AG10803 (cell line): ENCODE measurements at regions not wholly inside any gene's neighbourhood (a gene's known extent, or its start where the extent isn't known, plus 50 kb on each side); places are given as distances from the start of the nearest gene placed in this dataset.

Experiments
- DNase-seq: peaks from one replicate; pipeline ENCODE4 v3.0.0; 2010; ENCODE audit warnings: low read depth
- H3K4me3 ChIP-seq: 2 replicates; pipeline ENCODE4 v1.5.1; 2011; ENCODE audit warnings: mild to moderate bottlenecking, low read length, control low read depth
- CTCF ChIP-seq: conservative IDR thresholded peaks from 2 replicates; pipeline ENCODE4 v1.5.1; 2011; ENCODE audit warnings: mild to moderate bottlenecking, low read length, control low read depth, inconsistent platforms

- H3K4me3 ChIP-seq: no peak overlapping the region
- DNase-seq: no peak
- TF ChIP-seq CTCF: no peak
These were observed 402.9 kb upstream of the CLINT1 start for GRCh38 chr5:158261674-158262367.

DNA sequence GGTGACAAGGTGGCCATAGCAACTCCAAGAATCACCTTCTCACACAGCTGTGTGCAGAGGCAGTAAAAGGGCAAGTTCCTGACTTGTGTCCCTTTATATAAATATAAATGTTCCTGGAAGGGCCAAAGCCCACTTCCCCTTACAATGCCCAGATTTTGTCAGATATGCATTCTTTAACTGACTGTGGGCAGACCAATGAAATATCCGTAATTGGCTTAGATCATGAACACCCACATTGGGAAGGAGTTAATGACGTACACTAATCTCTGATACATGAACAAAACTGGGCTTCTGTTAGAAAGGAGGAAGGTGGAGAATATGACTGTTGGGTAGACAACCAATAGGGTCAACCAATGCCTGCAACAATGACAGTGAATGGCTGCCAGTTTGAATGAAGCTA, 397.2 kb upstream of the CLINT1 start:
- DNase-seq: no peak
- TF ChIP-seq CTCF: no peak

DNA sequence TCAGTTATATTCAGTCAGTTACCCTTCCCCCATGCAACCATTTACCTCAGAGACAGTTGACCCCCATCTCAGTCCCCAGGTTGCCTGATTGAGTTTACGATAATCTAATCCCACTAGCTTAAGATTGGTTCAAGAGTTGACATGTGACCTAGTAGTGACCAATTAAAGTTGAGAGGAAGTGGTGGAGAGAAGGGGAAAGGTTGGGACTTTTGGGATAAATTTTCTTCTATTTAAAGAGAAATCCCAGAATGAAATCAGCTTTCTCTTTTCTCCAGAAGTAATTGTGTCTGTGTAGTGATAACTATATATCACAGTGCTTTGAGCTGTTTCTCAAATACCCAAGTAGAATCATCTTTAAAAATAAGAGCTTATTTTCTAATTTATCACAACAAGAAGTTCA, 396.7 kb upstream of the CLINT1 start:
- TF ChIP-seq CTCF: no peak
- no peak overlapping the region for H3K4me3 ChIP-seq
- DNase-seq: no peak

More for the DNA sequence above, 397.2 kb upstream of the CLINT1 start:
- H3K4me3 ChIP-seq: no peak overlapping the region

GRCh38 chr5:158246661-158247060, 387.7 kb upstream of the CLINT1 start:
- DNase-seq: no peak
- no peak for TF ChIP-seq CTCF
- H3K4me3 ChIP-seq: no peak overlapping the region

DNA sequence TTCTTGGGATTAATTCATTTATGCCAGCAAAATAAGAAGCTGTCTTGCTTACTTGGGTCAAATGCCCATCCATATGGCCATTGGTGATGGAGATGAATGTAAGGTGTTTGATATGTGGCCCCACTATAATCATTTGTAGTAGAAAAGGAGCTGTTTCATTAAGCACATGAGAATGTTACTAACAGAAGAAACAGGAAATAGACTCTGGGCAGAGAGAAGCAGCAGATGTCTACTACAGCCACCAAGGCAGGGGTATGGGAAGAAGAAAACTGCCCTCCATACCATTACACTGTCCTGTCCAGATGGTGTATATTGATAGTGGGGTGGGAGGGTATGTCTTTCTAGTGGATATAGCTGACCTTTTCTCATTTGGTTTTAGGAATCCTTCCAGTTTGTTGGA, 386.6 kb upstream of the CLINT1 start:
- no peak for DNase-seq
- TF ChIP-seq CTCF: no peak
- no peak overlapping the region for H3K4me3 ChIP-seq

DNA sequence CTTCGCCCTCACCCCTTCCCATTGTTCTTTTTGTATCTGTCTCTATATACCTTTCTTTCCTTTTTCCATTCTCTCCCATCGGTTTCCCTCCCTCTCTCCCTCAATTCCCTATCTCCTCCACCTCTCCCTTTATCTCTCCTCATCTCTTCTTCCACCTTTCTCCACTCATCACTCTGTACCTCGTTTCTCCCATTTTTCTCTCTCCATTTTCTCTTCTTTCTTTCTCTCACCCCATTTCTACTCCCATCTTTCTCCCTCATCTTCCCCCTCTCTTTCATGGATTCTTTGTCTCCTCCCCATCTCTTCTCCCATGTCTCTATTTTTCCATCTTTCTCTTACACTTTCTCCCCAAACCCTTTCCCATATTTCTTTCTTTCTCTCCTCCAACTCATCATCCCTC, 385.9 kb upstream of the CLINT1 start:
- H3K4me3 ChIP-seq: no peak overlapping the region
- DNase-seq: no peak
- TF ChIP-seq CTCF: no peak

GRCh38 chr5:158236511-158237335, 377.8 kb upstream of the CLINT1 start:
- DNase-seq: no peak
- TF ChIP-seq CTCF: no peak
- H3K4me3 ChIP-seq: no peak overlapping the region
